ENCODE measurements at regions not wholly inside any gene's neighbourhood (a gene's known extent, or its start where the extent isn't known, plus 50 kb on each side); places are given as distances from the start of the nearest gene placed in this dataset.
A peak's percentile ranks its signal among the peaks of the same experiment; 100 is the strongest.

DNA sequence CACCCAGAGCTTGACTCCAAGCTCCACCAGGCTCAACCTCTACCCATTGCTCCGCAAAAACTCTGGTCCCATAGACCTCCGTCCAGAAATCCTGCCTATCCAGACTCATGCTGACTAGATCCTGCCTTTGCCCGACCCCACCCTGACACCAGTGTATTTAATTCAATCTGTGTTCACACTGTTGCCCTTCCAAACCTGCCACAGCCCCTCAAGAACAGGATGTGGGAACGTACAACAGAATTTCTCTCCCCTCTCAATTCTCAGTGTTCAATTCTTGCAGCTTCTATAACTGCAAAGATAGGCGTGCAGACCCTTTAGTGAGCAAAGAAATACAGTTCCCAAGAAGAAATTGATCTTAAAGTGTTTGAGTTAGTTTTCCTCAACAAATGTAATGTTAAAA is 154.2 kb upstream of the FRG1 start:
- 84% methylated on average over 5 of the region's 5 CpGs; no CpG with 5 or more reads in 1 of the 2 experiments for whole genome bisulfite sequencing, 2 experiments (ENCODE audit: insufficient coverage in 1 of 2, insufficient read length in 1 of 2)
- TF ChIP-seq, protein P1, sequence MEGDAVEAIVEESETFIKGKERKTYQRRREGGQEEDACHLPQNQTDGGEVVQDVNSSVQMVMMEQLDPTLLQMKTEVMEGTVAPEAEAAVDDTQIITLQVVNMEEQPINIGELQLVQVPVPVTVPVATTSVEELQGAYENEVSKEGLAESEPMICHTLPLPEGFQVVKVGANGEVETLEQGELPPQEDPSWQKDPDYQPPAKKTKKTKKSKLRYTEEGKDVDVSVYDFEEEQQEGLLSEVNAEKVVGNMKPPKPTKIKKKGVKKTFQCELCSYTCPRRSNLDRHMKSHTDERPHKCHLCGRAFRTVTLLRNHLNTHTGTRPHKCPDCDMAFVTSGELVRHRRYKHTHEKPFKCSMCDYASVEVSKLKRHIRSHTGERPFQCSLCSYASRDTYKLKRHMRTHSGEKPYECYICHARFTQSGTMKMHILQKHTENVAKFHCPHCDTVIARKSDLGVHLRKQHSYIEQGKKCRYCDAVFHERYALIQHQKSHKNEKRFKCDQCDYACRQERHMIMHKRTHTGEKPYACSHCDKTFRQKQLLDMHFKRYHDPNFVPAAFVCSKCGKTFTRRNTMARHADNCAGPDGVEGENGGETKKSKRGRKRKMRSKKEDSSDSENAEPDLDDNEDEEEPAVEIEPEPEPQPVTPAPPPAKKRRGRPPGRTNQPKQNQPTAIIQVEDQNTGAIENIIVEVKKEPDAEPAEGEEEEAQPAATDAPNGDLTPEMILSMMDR (conservative IDR thresholded peaks at IDR 0.05): no peak
- Mint-ChIP-seq H3K27me3 (ENCODE audit: insufficient read depth) (peaks cover 5% of the 10 kb centered on the region), H3K9me3 (peaks cover 92% of the 10 kb centered on the region), H3K4me3 (no peak overlapping the region), H3K4me1 (no peaks in the 10 kb centered on the region), H3K27ac (no peak overlapping the region), H3K36me3 (ENCODE audit: low read depth) (no peaks in the 10 kb centered on the region)
- H3K27ac ChIP-seq (ENCODE audit: low read depth, low read length): no peak overlapping the region
- peaks cover 4% of the 10 kb centered on the region for H3K27me3 ChIP-seq (ENCODE audit: control insufficient read depth, insufficient read depth, low read length, poor library complexity, severe bottlenecking)
- DNase-seq: no peak
- no peak overlapping the region for H3K4me3 ChIP-seq (ENCODE audit: low read length)
- H3K36me3 ChIP-seq (ENCODE audit: control insufficient read depth, insufficient read depth, low read length): no peaks in the 10 kb centered on the region
- no peak overlapping the region for H3K9ac ChIP-seq (ENCODE audit: extremely low read depth, low read length, poor library complexity, severe bottlenecking)
- peaks cover 4% of the 10 kb centered on the region for H3K9me3 ChIP-seq (ENCODE audit: control insufficient read depth, low read length)
- no peaks in the 10 kb centered on the region for H3K4me1 ChIP-seq (ENCODE audit: control insufficient read depth, insufficient read depth, low read length)

DNA sequence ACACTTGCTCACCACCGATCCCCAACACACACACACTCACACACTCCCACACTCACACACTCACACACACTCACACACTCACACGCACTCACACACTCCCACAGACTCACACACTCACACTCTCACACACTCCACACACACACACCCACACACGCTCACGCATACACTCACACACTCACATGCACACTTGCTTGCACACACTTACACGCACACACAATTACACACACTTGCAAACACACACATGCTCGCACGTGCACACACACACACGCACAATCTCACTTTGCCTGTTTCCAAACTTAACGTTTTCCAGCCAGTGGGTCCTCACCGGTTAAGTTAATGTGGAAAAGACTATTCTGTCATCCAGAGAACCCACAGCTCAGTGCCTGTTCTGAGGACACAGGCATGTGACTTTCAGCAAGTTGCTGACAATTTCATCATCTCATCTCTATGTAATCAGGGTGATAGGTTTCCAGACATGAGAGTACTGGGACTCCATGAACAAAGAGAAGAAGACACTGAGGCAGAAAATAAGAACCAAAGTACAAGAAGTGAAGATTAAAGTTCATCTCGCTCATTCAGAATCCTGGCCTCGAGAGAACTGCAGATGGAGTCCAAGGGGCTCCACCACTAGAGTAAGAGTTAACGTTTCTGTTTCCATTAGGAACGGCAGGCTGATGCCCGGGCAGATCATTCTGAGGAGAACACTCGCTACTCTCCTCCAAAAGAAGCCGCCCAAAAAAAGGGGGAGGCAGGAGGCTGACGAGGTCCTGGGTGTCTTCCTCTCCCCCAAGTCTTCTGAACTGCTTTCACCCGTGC is 153.2 kb upstream of the FRG1 start:
- Histone ChIP-seq H3K9ac (ENCODE audit: extremely low read depth, low read length, poor library complexity, severe bottlenecking) (no peak overlapping the region), H3K27ac (ENCODE audit: low read depth, low read length) (no peak overlapping the region), H3K9me3 (ENCODE audit: control insufficient read depth, low read length) (no peaks in the 10 kb centered on the region), H3K27me3 (ENCODE audit: control insufficient read depth, insufficient read depth, low read length, poor library complexity, severe bottlenecking) (peaks cover 4% of the 10 kb centered on the region), H3K4me1 (ENCODE audit: control insufficient read depth, insufficient read depth, low read length) (no peaks in the 10 kb centered on the region), H3K36me3 (ENCODE audit: control insufficient read depth, insufficient read depth, low read length) (no peaks in the 10 kb centered on the region), H3K4me3 (ENCODE audit: low read length) (no peak overlapping the region)
- no peak for DNase-seq
- peaks cover 3% of the 10 kb centered on the region for H3K27me3 Mint-ChIP-seq (ENCODE audit: insufficient read depth)
- TF ChIP-seq, protein P1 (conservative IDR thresholded peaks at IDR 0.05): no peak
- no peaks in the 10 kb centered on the region for H3K36me3 Mint-ChIP-seq (ENCODE audit: low read depth)
- H3K9me3 Mint-ChIP-seq: peaks cover 84% of the 10 kb centered on the region
- no peak overlapping the region for H3K4me3 Mint-ChIP-seq
- WGBS, 2 experiments (ENCODE audit: insufficient coverage in 1 of 2, insufficient read length in 1 of 2): 90 to 95% methylated on average over 14 to 19 of the region's 19 CpGs
- H3K27ac Mint-ChIP-seq: no peak overlapping the region
- no peaks in the 10 kb centered on the region for H3K4me1 Mint-ChIP-seq

DNA sequence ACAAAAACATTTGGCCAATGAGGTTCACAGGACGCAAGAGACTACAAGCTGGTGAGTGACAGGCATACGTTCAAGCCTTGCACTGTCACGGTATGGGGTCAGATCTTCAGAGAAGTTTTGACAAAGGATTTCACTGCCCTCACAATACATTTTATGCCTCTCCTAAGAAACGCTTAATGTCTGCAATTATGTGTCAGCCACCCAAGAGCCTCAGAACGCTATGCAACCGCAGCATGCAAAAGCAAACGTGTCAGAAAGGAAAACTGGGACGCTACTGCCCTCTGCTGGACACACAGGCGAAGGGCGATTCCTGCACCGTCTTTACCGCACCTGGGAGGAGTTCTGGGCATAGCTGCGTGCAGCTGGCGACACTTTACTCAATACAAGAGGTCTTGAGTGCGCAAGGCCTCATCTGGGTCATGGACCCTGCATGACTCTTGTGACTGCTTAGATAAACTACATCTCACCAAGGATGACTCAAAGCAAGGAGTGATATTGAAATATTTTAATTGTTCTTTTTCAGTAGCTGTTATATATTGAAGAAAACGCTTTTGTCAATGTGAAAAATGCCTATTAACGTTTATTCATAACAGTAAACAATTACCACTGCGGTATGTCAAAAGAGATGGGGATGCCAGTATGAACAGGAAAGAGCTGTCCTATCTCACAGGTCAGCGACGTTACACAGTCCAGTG is 147.6 kb upstream of the FRG1 start:
- H3K9me3 Mint-ChIP-seq: peaks cover 66% of the 10 kb centered on the region
- no peak overlapping the region for H3K4me3 Mint-ChIP-seq

More for the DNA sequence above, 147.6 kb upstream of the FRG1 start:
- H3K4me3 ChIP-seq (ENCODE audit: low read length): no peak overlapping the region
- DNase-seq: peak; percentile 96
- 19 to 35% methylated on average over 16 to 20 of the region's 20 CpGs for WGBS, 2 experiments (ENCODE audit: insufficient coverage in 1 of 2, insufficient read length in 1 of 2)
- H3K27me3 Mint-ChIP-seq (ENCODE audit: insufficient read depth): no peaks in the 10 kb centered on the region
- no peaks in the 10 kb centered on the region for H3K4me1 Mint-ChIP-seq
- no peak overlapping the region for H3K27ac Mint-ChIP-seq
- no peaks in the 10 kb centered on the region for H3K36me3 ChIP-seq (ENCODE audit: control insufficient read depth, insufficient read depth, low read length)
- H3K9me3 ChIP-seq (ENCODE audit: control insufficient read depth, low read length): no peaks in the 10 kb centered on the region
- TF ChIP-seq, protein P1 (conservative IDR thresholded peaks at IDR 0.05): peak; percentile 87
- H3K9ac ChIP-seq (ENCODE audit: extremely low read depth, low read length, poor library complexity, severe bottlenecking): no peak overlapping the region
- H3K4me1 ChIP-seq (ENCODE audit: control insufficient read depth, insufficient read depth, low read length): no peaks in the 10 kb centered on the region
- no peak overlapping the region for H3K27ac ChIP-seq (ENCODE audit: low read depth, low read length)
- H3K27me3 ChIP-seq (ENCODE audit: control insufficient read depth, insufficient read depth, low read length, poor library complexity, severe bottlenecking): peaks cover 4% of the 10 kb centered on the region
- no peaks in the 10 kb centered on the region for H3K36me3 Mint-ChIP-seq (ENCODE audit: low read depth)

Measured in endodermal cell (in vitro differentiated cells).